ENCODE measurements at regions not wholly inside any gene's neighbourhood (a gene's known extent, or its start where the extent isn't known, plus 50 kb on each side); places are given as distances from the start of the nearest gene placed in this dataset.

DNA sequence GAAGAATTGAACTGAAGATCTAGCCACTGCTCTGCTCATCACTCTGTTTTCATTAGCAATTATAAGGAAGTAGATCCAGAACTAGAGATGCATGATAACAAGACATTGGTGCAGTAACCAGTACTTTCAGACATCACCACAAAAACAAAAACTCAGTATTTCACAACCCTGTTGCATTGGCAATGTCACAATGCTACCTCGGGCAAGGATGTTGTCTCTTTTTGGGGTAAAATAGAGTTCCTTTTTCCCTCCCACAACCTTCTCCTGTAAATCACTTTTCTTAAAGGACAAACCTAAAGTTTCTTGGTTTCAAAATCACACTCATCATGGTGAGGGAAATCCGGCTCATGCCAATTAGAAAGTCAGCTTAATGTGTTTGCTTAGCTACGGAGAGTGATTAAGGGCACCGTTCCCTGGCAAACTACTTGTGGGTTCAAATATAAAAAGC, 420.1 kb upstream of the MEF2C start (continued):
- TF ChIP-seq, protein P1, sequence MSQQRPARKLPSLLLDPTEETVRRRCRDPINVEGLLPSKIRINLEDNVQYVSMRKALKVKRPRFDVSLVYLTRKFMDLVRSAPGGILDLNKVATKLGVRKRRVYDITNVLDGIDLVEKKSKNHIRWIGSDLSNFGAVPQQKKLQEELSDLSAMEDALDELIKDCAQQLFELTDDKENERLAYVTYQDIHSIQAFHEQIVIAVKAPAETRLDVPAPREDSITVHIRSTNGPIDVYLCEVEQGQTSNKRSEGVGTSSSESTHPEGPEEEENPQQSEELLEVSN (IDR thresholded peaks at IDR 0.05): no peak
- TF ChIP-seq JUN (IDR thresholded peaks at IDR 0.05; ENCODE audit: low read depth, low read length) (no peak), HDAC2 (IDR thresholded peaks at IDR 0.05; ENCODE audit: borderline replicate concordance in 1 of 2, low read depth in 2 of 2, low read length in 2 of 2) (no peak), CREB1 (IDR thresholded peaks at IDR 0.05) (no peak)
